ENCODE measurements at regions not wholly inside any gene's neighbourhood (a gene's known extent, or its start where the extent isn't known, plus 50 kb on each side); places are given as distances from the start of the nearest gene placed in this dataset.
A peak's percentile ranks its signal among the peaks of the same experiment; 100 is the strongest.

- peak in 1 of 2 experiments; percentile 49 for DNase-seq
These were observed 725.7 kb upstream of the SGCG start for GRCh38 chr13:22455036-22455435.

- DNase-seq: no peak
These were observed 718.8 kb upstream of the SGCG start for GRCh38 chr13:22461854-22462490.

- DNase-seq: no peak
These were observed 717.7 kb upstream of the SGCG start for GRCh38 chr13:22463089-22463488.

GRCh38 chr13:22468045-22468444, 712.7 kb upstream of the SGCG start:
- no peak for DNase-seq

- no peak for DNase-seq
These were observed 712.0 kb upstream of the SGCG start for GRCh38 chr13:22468824-22469223.

GRCh38 chr13:22469452-22469851, 711.3 kb upstream of the SGCG start:
- no peak for DNase-seq

- no peak for DNase-seq
These were observed 710.7 kb upstream of the SGCG start for GRCh38 chr13:22470075-22470474.

- DNase-seq: no peak
These were observed 698.2 kb upstream of the SGCG start for GRCh38 chr13:22482496-22483000.

- no peak for DNase-seq
These were observed 697.5 kb upstream of the SGCG start for GRCh38 chr13:22483276-22483675.

GRCh38 chr13:22486490-22486889, 694.3 kb upstream of the SGCG start:
- DNase-seq: no peak

- no peak for DNase-seq
These were observed 692.8 kb upstream of the SGCG start for GRCh38 chr13:22487932-22488331.

- no peak for DNase-seq
These were observed 691.0 kb upstream of the SGCG start for GRCh38 chr13:22489771-22490170.

- no peak for DNase-seq
These were observed 685.0 kb upstream of the SGCG start for GRCh38 chr13:22495819-22496218.

- DNase-seq: no peak
These were observed 683.8 kb upstream of the SGCG start for GRCh38 chr13:22496803-22497508.

GRCh38 chr13:22497991-22498780, 682.6 kb upstream of the SGCG start:
- no peak for DNase-seq

GRCh38 chr13:22499919-22500318, 680.9 kb upstream of the SGCG start:
- DNase-seq: no peak

- no peak for DNase-seq
These were observed 675.3 kb upstream of the SGCG start for GRCh38 chr13:22505489-22505888.

- no peak for DNase-seq
These were observed 674.6 kb upstream of the SGCG start for GRCh38 chr13:22506096-22506691.

- DNase-seq: no peak
These were observed 663.2 kb upstream of the SGCG start for GRCh38 chr13:22517544-22517943.

GRCh38 chr13:22536851-22537250, 643.9 kb upstream of the SGCG start:
- DNase-seq: peak; percentile 74 to 87

GRCh38 chr13:22538400-22538799, 642.4 kb upstream of the SGCG start:
- DNase-seq: no peak

GRCh38 chr13:22549126-22549525, 631.7 kb upstream of the SGCG start:
- DNase-seq: no peak

- peak; percentile 55 to 77 for DNase-seq
These were observed 619.2 kb upstream of the SGCG start for GRCh38 chr13:22561581-22561980.

Data from NCI-H524 (cell line).